ENCODE measurements at regions not wholly inside any gene's neighbourhood (a gene's known extent, or its start where the extent isn't known, plus 50 kb on each side); places are given as distances from the start of the nearest gene placed in this dataset.

GRCh38 chr16:85539084-85539483, 74.0 kb upstream of the GSE1 start:
- Histone ChIP-seq H3K27ac (no peak overlapping the region), H3K4me1 (replicated peaks in 1 of 2) (peaks cover 45 to 56% of the 10 kb centered on the region in 2 donors), H3K4me3 (no peak overlapping the region)
- WGBS, 10 experiments, result 80 to 100% (median 100%) methylated on average over 1 to 5 of the region's 7 CpGs; no CpG with 5 or more reads in 5 of the 10 experiments
- in situ Hi-C loops (cut with MboI; ENCODE audit: low pct_unique_long_range_greater_than_20kb in 2 of 9, low sequenced_read_pairs in 9 of 9, unreplicated experiment in 9 of 9), result no loop called here
- ATAC-seq (replicated peaks in 6 of 8), result no peak

GRCh38 chr16:85539629-85540291, 73.4 kb upstream of the GSE1 start:
- 86 to 100% (median 100%) methylated on average over 1 to 5 of the region's 12 CpGs; no CpG with 5 or more reads in 5 of the 10 experiments for WGBS, 10 experiments
- H3K4me3 ChIP-seq, result no peak overlapping the region
- no peak for ATAC-seq (replicated peaks in 6 of 8)
- H3K27ac ChIP-seq, result no peak overlapping the region
- in situ Hi-C loops (cut with MboI; ENCODE audit: low pct_unique_long_range_greater_than_20kb in 2 of 9, low sequenced_read_pairs in 9 of 9, unreplicated experiment in 9 of 9), result no loop called here
- H3K4me1 ChIP-seq (replicated peaks in 1 of 2), result peaks cover 45 to 60% of the 10 kb centered on the region in 2 donors

DNA sequence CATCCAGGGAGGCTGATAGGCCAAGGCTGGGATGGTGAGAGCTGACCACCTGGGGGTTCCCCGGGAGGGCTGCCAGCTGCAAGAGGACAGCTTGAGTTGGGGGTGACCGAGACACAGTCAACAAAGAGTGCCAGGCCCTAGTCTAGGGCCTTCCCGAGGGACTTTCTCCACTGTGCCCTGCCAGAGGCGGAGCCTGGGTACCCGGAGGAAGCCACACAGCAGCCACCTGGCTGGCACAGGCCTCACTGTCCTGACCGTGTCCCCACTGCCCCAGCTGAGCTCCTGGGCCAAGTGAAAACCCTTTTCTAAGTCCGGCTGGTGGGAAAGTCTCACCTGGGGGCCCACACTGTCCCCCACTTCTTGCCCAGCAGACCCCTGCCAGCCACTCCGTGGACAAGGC, 71.9 kb upstream of the GSE1 start:
- Histone ChIP-seq H3K4me3 (no peak overlapping the region), H3K4me1 (replicated peaks in 1 of 2) (peaks cover 41 to 61% of the 10 kb centered on the region in 2 donors), H3K27ac (peak overlapping the region in 1 of 2 donors; percentile 65)
- in situ Hi-C loops (cut with MboI; ENCODE audit: low pct_unique_long_range_greater_than_20kb in 2 of 9, low sequenced_read_pairs in 9 of 9, unreplicated experiment in 9 of 9), result no loop called here
- WGBS, 10 experiments, result 91 to 100% (median 97%) methylated on average over 1 to 5 of the region's 8 CpGs; no CpG with 5 or more reads in 6 of the 10 experiments
- ATAC-seq (replicated peaks in 6 of 8), result no peak

- 61 to 94% (median 69%) methylated on average over 2 to 6 of the region's 7 CpGs; no CpG with 5 or more reads in 6 of the 10 experiments for WGBS, 10 experiments
- peak in 2 of 8 experiments; percentile 1 to 11 for ATAC-seq (replicated peaks in 6 of 8)
- peaks cover 41 to 57% of the 10 kb centered on the region in 2 donors for H3K4me1 ChIP-seq (replicated peaks in 1 of 2)
Measured at GRCh38 chr16:85541619-85541979, 71.5 kb upstream of the GSE1 start.

DNA sequence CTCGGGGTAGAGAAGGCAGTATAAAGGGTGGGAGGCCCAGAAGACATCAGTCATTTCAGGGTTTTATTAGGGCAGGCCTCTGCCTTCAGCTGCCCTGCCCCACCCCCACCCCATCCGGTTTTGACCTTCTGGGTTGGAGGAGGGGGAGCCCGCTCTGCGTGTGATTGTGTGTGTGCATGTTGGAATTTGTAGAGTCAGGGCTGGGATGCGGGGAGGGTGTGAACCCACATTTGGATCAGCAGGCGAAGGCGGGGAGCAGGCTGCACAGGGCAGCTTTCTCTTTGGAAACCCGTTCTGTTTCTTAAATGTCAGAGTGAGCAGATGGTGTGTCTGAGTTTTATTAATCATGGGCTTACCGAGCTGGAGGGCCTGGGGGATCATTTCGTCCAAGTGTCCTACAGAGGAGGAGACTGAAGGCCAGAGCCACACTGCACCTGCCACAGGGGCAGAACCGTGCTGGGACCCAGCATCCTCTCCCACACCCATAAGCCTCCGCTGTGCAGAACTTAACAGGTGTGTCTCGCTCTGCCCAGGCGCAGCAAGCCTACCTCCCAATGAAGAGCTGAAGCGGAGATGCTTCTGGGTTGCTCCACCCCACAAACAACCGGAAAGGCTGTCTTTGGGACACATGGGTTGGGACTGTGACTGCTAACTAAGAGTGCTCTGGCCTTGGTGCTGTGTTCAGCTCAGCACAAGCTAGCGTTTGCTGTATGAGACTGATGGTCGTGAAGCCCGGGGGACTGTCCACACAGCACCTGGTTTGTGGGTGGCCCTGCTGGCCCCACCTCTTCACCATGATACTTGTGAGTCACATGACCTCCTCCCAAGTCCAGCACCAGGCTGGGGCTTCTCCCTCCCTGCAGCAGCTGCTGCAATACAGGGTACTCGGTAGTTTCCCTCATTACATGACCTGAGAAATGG, 70.9 kb upstream of the GSE1 start:
- Histone ChIP-seq H3K27ac (peak overlapping the region; percentile 62 to 65), H3K4me1 (replicated peaks in 1 of 2) (peaks cover 36 to 50% of the 10 kb centered on the region in 2 donors), H3K4me3 (no peak overlapping the region)
- 20 to 79% (median 40%) methylated on average over 1 to 9 of the region's 20 CpGs; no CpG with 5 or more reads in 3 of the 10 experiments for WGBS, 10 experiments
- in situ Hi-C loops (cut with MboI; ENCODE audit: low pct_unique_long_range_greater_than_20kb in 2 of 9, low sequenced_read_pairs in 9 of 9, unreplicated experiment in 9 of 9), result no loop called here
- ATAC-seq (replicated peaks in 6 of 8), result peak; percentile 21 to 82 (median 67)

More at GRCh38 chr16:85541619-85541979, 71.5 kb upstream of the GSE1 start:
- in situ Hi-C loops (cut with MboI; ENCODE audit: low pct_unique_long_range_greater_than_20kb in 2 of 9, low sequenced_read_pairs in 9 of 9, unreplicated experiment in 9 of 9), result no loop called here
- peak overlapping the region; percentile 62 to 65 for H3K27ac ChIP-seq
- H3K4me3 ChIP-seq, result no peak overlapping the region

DNA sequence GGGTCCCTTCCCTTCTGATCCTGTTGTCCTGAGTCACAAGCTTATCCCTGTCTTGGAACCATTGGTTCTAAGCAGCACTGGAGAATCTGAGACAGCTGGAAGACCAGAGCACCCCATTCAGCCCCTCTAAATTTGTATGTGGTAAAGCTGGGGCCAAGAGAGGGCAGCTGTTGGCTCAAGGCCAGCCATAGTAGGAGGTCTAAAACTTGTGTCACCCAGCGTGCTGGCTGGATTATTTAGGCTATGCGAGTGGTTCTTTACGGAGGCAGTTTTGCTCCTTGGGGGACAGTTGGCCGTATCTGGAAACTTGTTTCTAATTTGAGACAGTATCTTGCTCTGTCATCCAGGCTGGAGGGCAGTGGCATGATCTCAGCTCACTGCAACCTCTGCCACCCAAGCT, 69.6 kb upstream of the GSE1 start:
- Histone ChIP-seq H3K4me1 (replicated peaks in 1 of 2) (peaks cover 24 to 37% of the 10 kb centered on the region in 2 donors), H3K4me3 (no peak overlapping the region), H3K27ac (no peak overlapping the region)
- no peak for ATAC-seq (replicated peaks in 6 of 8)
- 80 to 100% methylated on average over 1 to 3 of the region's 4 CpGs; no CpG with 5 or more reads in 8 of the 10 experiments for WGBS, 10 experiments
- in situ Hi-C loops (cut with MboI; ENCODE audit: low pct_unique_long_range_greater_than_20kb in 2 of 9, low sequenced_read_pairs in 9 of 9, unreplicated experiment in 9 of 9), result no loop called here

DNA sequence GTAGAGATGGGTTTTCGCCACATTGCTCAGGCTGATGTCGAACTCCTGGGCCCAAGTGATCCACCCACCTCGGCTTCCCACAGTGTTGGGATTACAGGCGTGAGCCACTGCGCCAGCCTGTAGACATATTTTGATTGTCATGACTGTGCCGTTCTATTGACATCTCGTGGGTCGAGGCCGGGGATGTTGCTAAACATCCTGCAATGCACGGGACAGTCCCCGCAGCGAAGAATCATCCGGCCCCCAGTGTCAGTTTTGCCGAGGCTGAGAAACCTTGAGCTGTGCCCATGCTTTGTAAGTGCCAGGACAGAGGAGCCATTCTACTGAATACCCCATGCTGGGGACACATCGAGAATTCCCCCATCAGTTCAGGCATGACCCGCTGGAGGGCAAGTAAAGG, 69.1 kb upstream of the GSE1 start:
- ATAC-seq (replicated peaks in 6 of 8), result no peak
- no peak overlapping the region for H3K4me3 ChIP-seq
- peaks cover 24 to 34% of the 10 kb centered on the region in 2 donors for H3K4me1 ChIP-seq (replicated peaks in 1 of 2)
- H3K27ac ChIP-seq, result no peak overlapping the region
- WGBS, 10 experiments, result 85 to 100% (median 93%) methylated on average over 1 to 11 of the region's 16 CpGs; no CpG with 5 or more reads in 3 of the 10 experiments
- in situ Hi-C loops (cut with MboI; ENCODE audit: low pct_unique_long_range_greater_than_20kb in 2 of 9, low sequenced_read_pairs in 9 of 9, unreplicated experiment in 9 of 9), result no loop called here

DNA sequence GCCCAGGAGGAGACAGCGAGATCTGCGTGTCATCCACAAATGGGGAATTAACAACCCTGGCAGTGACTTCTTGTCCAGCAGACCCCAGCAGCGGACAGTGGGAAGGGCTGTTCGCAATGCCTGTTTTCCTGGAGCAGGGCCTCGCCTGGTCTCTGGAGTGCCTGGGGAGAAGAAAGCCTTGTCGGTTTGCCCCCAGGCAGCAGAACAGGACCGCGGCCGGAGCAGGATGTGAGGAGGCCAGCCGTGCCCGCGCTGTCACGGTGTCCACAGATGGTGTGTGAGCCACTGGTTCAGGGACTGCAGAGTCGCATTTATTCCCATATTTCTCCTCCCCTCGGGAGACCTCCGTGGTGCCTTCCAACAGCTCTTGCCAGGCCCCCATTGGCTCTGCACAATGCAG, 68.5 kb upstream of the GSE1 start:
- H3K4me1 ChIP-seq (replicated peaks in 1 of 2), result peaks cover 24 to 34% of the 10 kb centered on the region in 2 donors
- no peak for ATAC-seq (replicated peaks in 6 of 8)
- H3K27ac ChIP-seq, result no peak overlapping the region
- in situ Hi-C loops (cut with MboI; ENCODE audit: low pct_unique_long_range_greater_than_20kb in 2 of 9, low sequenced_read_pairs in 9 of 9, unreplicated experiment in 9 of 9), result no loop called here
- no peak overlapping the region for H3K4me3 ChIP-seq
- 84 to 100% (median 87%) methylated on average over 2 to 10 of the region's 16 CpGs; no CpG with 5 or more reads in 4 of the 10 experiments for WGBS, 10 experiments

- Histone ChIP-seq H3K4me3 (no peak overlapping the region), H3K4me1 (replicated peaks in 1 of 2) (peaks cover 24 to 34% of the 10 kb centered on the region in 2 donors), H3K27ac (no peak overlapping the region)
- in situ Hi-C loops (cut with MboI; ENCODE audit: low pct_unique_long_range_greater_than_20kb in 2 of 9, low sequenced_read_pairs in 9 of 9, unreplicated experiment in 9 of 9), result no loop called here
- ATAC-seq (replicated peaks in 6 of 8), result no peak
- WGBS, 10 experiments, result 92 to 100% (median 96%) methylated on average over 2 to 7 of the region's 7 CpGs; no CpG with 5 or more reads in 2 of the 10 experiments
Measured at GRCh38 chr16:85545227-85545818, 67.8 kb upstream of the GSE1 start.

- H3K27ac ChIP-seq, result no peak overlapping the region
- in situ Hi-C loops (cut with MboI; ENCODE audit: low pct_unique_long_range_greater_than_20kb in 2 of 9, low sequenced_read_pairs in 9 of 9, unreplicated experiment in 9 of 9), result no loop called here
- no peak overlapping the region for H3K4me3 ChIP-seq
- peaks cover 32 to 36% of the 10 kb centered on the region in 2 donors for H3K4me1 ChIP-seq (replicated peaks in 1 of 2)
- ATAC-seq (replicated peaks in 6 of 8), result no peak
- WGBS, 10 experiments, result 69 to 93% (median 88%) methylated on average over 2 to 12 of the region's 21 CpGs; no CpG with 5 or more reads in 2 of the 10 experiments
Measured at GRCh38 chr16:85546585-85547447, 66.3 kb upstream of the GSE1 start.

DNA sequence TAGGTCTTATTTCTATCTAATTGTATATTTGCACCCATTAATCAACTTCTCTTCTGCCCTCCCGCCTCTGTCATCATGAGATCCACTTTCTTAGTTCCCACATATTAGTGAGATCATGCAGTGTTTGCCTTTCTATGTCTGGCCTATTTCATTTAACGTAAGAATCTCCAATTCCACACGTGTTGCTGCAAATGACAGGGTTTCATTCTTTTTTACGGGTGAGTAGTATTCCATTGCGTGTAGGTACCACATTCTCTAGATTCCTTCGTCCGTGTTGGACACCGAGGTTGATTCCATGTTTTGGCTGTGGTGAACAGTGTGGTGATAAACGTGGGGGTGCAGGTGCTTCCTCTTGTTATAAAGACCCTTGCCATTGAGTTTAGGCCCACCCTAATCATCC, 64.7 kb upstream of the GSE1 start:
- Histone ChIP-seq H3K4me3 (no peak overlapping the region), H3K4me1 (replicated peaks in 1 of 2) (peaks cover 22 to 26% of the 10 kb centered on the region in 2 donors), H3K27ac (no peak overlapping the region)
- WGBS, 10 experiments, result 90 to 100% (median 96%) methylated on average over 1 to 7 of the region's 9 CpGs; no CpG with 5 or more reads in 2 of the 10 experiments
- in situ Hi-C loops (cut with MboI; ENCODE audit: low pct_unique_long_range_greater_than_20kb in 2 of 9, low sequenced_read_pairs in 9 of 9, unreplicated experiment in 9 of 9), result no loop called here
- no peak for ATAC-seq (replicated peaks in 6 of 8)

GRCh38 chr16:85549766-85550421, 63.2 kb upstream of the GSE1 start:
- WGBS, 10 experiments, result 69 to 100% (median 86%) methylated on average over 4 to 9 of the region's 13 CpGs; no CpG with 5 or more reads in 3 of the 10 experiments
- H3K27ac ChIP-seq, result no peak overlapping the region
- in situ Hi-C loops (cut with MboI; ENCODE audit: low pct_unique_long_range_greater_than_20kb in 2 of 9, low sequenced_read_pairs in 9 of 9, unreplicated experiment in 9 of 9), result no loop called here

More at GRCh38 chr16:85549766-85550421, 63.2 kb upstream of the GSE1 start:
- no peak for ATAC-seq (replicated peaks in 6 of 8)
- no peak overlapping the region for H3K4me3 ChIP-seq
- H3K4me1 ChIP-seq (replicated peaks in 1 of 2), result peaks cover 20 to 24% of the 10 kb centered on the region in 2 donors

Data from motor neuron (in vitro differentiated cells).